GM12891 (cell line): ENCODE measurements at regions not wholly inside any gene's neighbourhood (a gene's known extent, or its start where the extent isn't known, plus 50 kb on each side); places are given as distances from the start of the nearest gene placed in this dataset.

Experiments
- PAX5 ChIP-seq: IDR thresholded peaks from 2 replicates; pipeline ENCODE4 v1.6.1; 2011; ENCODE audit warnings: low read length, moderate library complexity, mild to moderate bottlenecking; ENCODE audit not compliant: insufficient read depth, severe bottlenecking
- POLR2A ChIP-seq: IDR thresholded peaks from 2 replicates; pipeline ENCODE4 v1.6.1; 2011; ENCODE audit warnings: low read depth, low read length, control low read depth
- POLR2AphosphoS5 ChIP-seq: IDR thresholded peaks from 2 replicates; pipeline ENCODE4 v1.6.1; 2011; ENCODE audit warnings: low read depth, low read length, control low read depth
- POU2F2 ChIP-seq: IDR thresholded peaks from 2 replicates; pipeline ENCODE4 v1.6.1; 2011; ENCODE audit warnings: low read depth, mild to moderate bottlenecking, control low read depth, low read length, moderate library complexity
- SPI1 ChIP-seq: IDR thresholded peaks from 2 replicates; pipeline ENCODE4 v1.6.1; 2011; ENCODE audit warnings: low read depth, low read length, control low read depth
- TAF1 ChIP-seq: IDR thresholded peaks from 2 replicates; pipeline ENCODE4 v1.6.1; 2011; ENCODE audit warnings: low read depth, low read length, control low read depth

- TF ChIP-seq POLR2AphosphoS5: no peak
- TF ChIP-seq POLR2A: no peak
- TF ChIP-seq TAF1: no peak
- no peak for TF ChIP-seq SPI1
- TF ChIP-seq POU2F2: no peak
- TF ChIP-seq PAX5: no peak
Measured at GRCh38 chr14:43803076-43803689, 703.9 kb downstream of the FSCB start.
